ENCODE measurements at regions not wholly inside any gene's neighbourhood (a gene's known extent, or its start where the extent isn't known, plus 50 kb on each side); places are given as distances from the start of the nearest gene placed in this dataset.

- no peak for DNase-seq (ENCODE audit: low spot score)
These were observed 858.2 kb upstream of the FLRT2 start for GRCh38 chr14:84671776-84672175.

- no peak for DNase-seq (ENCODE audit: low spot score)
These were observed 855.3 kb upstream of the FLRT2 start for GRCh38 chr14:84674636-84675035.

GRCh38 chr14:84686550-84686949, 843.4 kb upstream of the FLRT2 start:
- DNase-seq (ENCODE audit: low spot score), result no peak

- DNase-seq (ENCODE audit: low spot score), result no peak
These were observed 841.5 kb upstream of the FLRT2 start for GRCh38 chr14:84688297-84689025.

GRCh38 chr14:84694161-84694560, 835.8 kb upstream of the FLRT2 start:
- DNase-seq (ENCODE audit: low spot score), result no peak

GRCh38 chr14:84704601-84705000, 825.3 kb upstream of the FLRT2 start:
- DNase-seq (ENCODE audit: low spot score), result no peak

GRCh38 chr14:84707830-84708229, 822.1 kb upstream of the FLRT2 start:
- no peak for DNase-seq (ENCODE audit: low spot score)

- no peak for DNase-seq (ENCODE audit: low spot score)
These were observed 821.1 kb upstream of the FLRT2 start for GRCh38 chr14:84708865-84709264.

- DNase-seq (ENCODE audit: low spot score), result no peak
These were observed 803.5 kb upstream of the FLRT2 start for GRCh38 chr14:84726471-84726870.

GRCh38 chr14:84749191-84749955, 780.6 kb upstream of the FLRT2 start:
- DNase-seq (ENCODE audit: low spot score), result no peak

GRCh38 chr14:84750284-84750683, 779.7 kb upstream of the FLRT2 start:
- DNase-seq (ENCODE audit: low spot score), result no peak

GRCh38 chr14:84750763-84751554, 779.0 kb upstream of the FLRT2 start:
- no peak for DNase-seq (ENCODE audit: low spot score)

GRCh38 chr14:84751745-84752144, 778.2 kb upstream of the FLRT2 start:
- no peak for DNase-seq (ENCODE audit: low spot score)

- DNase-seq (ENCODE audit: low spot score), result no peak
These were observed 769.3 kb upstream of the FLRT2 start for GRCh38 chr14:84760489-84761126.

- DNase-seq (ENCODE audit: low spot score), result no peak
These were observed 762.5 kb upstream of the FLRT2 start for GRCh38 chr14:84767434-84767833.

GRCh38 chr14:84770030-84770429, 759.9 kb upstream of the FLRT2 start:
- DNase-seq (ENCODE audit: low spot score), result no peak

- no peak for DNase-seq (ENCODE audit: low spot score)
These were observed 752.6 kb upstream of the FLRT2 start for GRCh38 chr14:84777356-84777755.

- DNase-seq (ENCODE audit: low spot score), result no peak
These were observed 747.0 kb upstream of the FLRT2 start for GRCh38 chr14:84782902-84783301.

- DNase-seq (ENCODE audit: low spot score), result no peak
These were observed 746.4 kb upstream of the FLRT2 start for GRCh38 chr14:84783511-84783910.

- no peak for DNase-seq (ENCODE audit: low spot score)
These were observed 743.9 kb upstream of the FLRT2 start for GRCh38 chr14:84785996-84786395.

- no peak for DNase-seq (ENCODE audit: low spot score)
These were observed 740.9 kb upstream of the FLRT2 start for GRCh38 chr14:84789012-84789411.

GRCh38 chr14:84792722-84793410, 737.1 kb upstream of the FLRT2 start:
- DNase-seq (ENCODE audit: low spot score), result no peak
